Renal cortex interstitium (tissue), 11 donors: ENCODE measurements at regions not wholly inside any gene's neighbourhood (a gene's known extent, or its start where the extent isn't known, plus 50 kb on each side); places are given as distances from the start of the nearest gene placed in this dataset.
"Not testable (repeated sequence)": the region's sequence is repeated elsewhere in the genome, so short reads cannot be mapped to it uniquely, and the experiment has no call there.

Experiments used
- DNase-seq, 11 donors: peaks; one replicate each; pipeline ENCODE4 v3.0.0-alpha.2; 2013; ENCODE audit warnings: low read depth in 9 of 11, low spot score in 4 of 11; ENCODE audit errors: extremely low read depth in 1 of 11

DNA sequence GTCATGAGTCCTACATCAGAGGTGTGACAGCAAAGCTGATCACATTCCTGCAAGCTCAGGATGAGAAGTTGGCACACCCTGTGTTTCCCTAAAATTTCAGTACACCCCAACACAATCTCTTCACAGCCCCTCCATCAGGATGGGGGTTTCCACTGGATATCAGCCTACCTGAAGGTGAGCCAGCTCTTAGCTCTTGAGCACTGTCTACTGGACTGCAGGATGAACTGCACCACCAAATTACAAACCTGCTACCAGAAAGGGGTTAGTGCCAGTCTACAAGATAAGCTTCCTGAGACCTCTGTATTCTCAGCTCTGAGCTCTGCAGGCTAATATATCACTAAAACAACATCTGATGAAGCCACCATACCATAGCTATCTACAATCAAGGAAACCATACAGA lies 1616.2 kb upstream of the SPRY2 start:
- no peak for DNase-seq

DNA sequence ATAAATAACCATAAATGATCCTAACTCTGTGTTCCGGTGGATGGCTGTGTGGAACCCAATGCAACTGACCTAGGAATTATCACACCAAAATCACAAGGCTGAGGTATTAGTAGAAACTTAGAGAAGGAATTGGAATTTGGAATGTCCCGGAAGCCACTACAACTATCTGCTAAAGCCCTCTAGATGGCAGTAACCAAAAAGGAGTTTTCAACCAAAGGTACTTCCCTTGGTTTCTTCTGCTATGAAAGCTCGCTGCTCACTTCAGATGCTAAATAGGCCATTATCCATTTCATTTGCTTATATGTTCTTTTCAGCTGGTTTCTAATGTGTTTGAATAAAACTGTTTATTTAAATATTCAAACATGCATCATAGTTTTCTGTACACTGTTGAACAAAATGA lies 1589.1 kb upstream of the SPRY2 start:
- DNase-seq: peak in 8 of 11 donors; percentile 3 to 28 (median 19)

DNA sequence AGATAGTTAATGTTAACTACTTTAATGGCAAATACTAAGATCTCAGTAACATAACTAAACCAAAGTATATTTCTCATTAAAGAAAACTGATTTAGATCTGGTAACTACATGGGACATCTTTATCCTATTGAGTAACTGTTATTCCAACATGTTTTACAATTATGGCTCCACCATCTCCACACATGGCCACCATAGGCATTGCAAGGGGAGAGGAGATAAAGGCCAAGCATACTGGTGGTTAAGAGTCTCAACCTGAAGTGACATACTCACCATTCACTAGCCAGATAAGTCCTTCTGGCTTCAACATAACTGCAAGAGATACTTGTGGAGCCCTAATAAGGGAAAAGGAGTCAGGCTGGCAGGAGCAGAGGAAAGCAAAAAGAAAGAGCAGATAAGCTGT lies 1586.4 kb upstream of the SPRY2 start:
- no peak for DNase-seq

DNA sequence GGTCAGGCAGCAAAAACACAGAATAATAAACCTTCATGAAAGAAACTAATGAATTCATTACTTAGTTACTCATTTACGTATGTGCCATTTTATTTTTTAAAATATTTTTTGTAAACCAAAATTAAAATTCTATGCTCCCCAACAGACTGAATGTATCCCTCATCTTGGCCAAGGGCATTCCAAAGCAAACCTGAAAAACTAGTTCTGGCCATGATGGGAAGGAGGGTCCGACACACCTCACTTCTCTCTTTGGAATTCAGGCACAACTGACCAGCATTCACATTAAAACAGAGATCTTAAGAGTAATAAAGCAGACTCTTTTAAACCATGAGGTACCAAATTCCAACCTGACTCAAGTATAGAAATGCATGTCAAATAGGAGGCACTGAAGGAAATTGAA lies 1576.9 kb upstream of the SPRY2 start:
- peak in 9 of 11 donors; percentile 13 to 70 (median 34) for DNase-seq

DNA sequence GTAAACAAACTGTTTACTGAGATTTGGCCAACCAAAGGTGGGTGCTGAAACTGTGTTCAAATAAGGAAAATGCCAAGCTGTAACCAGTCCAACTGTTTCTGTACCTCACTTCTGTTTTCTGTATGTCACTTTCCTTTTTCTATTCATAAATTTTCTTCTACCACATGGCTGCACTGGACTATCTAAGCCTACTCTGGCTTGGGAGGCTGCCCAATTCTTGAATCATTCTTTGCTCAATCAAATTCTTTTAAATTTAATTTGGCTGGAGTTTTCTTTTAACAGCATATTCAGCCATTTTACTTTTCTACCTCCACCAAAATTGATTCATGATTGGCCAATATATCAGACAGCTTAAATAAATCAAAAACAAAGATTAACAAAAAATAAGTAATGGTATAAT lies 1575.5 kb upstream of the SPRY2 start:
- no peak for DNase-seq

DNA sequence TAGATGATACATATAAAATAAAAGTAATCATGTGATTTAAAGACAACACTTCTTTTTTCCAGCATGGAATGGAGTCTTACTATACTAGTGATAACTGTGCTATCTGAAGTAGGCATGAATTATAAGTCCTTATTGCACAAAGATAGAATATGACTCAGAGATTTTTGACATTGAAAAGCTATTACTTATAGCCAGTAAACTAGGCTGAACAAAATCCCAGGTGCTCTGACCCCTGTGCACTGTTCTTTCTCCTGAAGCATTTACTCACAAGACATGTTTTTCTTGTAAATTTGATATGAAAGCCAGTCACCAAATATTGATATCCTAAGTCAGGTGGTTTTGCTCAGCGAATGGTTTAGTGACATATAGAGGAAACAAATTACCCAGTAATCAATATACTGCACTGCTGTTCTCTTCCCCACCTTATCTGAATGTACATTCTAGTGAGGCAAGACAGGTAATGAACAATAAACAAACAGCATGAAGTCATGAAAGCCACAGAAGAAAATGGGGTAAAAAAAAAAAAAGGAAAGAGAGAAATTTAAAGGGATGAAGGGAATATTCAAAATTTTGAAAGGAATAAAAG lies 1567.0 kb upstream of the SPRY2 start:
- no peak for DNase-seq

DNA sequence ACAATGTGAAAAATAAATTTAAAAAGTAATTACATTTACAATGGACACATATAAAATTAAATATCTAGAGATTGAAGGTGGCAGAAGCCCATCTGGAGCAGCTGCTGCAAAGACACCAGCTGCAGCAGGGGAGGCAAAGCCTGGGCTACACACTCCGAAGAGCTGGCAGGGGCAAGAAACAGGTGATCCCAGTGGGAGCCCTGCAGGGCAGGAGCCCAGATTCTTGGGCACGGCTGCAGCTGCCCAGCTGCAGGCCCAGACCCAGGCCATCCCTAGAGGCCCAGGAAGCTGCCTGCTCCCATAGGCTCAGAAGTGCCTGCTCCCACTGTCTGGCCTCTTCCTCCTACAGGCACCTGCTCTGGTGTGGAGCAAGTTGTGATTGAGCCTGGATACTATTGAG lies 1547.9 kb upstream of the SPRY2 start:
- no peak for DNase-seq

DNA sequence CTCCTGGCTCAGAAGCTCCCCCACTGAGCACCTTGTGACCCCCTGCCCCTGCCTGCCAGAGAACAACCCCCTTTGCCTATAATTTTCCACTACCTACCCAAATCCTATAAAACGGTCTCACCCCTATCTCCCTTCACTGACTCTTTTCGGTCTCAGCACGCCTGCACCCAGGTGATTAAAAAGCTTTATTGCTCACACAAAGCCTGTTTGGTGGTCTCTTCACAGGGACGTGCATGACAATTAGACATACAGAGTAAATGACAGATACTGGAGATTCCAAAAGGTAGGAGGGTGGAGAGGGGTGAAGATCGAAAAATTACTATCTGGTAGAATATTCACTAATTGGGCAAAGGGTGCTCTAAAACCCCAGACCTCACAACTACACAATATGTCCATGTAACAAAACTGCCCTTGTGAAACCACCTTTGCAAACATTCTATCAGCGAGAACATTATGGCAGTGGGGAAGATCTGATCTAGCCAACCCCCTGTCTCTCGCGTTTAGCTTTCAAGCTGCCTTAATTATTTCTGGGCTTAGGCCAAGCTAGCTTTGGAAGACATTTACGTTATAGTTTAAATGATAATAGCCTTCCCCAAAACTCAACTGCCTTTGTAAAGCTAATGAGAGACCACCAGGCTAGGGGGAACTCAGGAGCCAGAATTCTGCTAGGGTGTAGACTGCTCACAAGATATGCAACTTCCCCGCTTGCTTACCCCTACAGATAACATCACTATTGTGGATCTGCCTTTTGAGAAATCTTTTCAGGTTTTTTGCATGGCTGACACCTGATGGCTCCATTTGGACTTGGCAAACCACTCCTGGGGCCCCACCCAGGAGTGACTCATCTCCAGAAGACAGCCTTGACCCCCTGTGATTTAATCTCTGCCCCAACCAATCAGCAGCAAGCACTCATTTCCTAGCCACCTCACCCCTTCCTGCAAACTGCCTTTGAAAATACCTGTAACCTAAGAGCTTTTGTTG lies 1534.0 kb upstream of the SPRY2 start:
- no peak for DNase-seq

DNA sequence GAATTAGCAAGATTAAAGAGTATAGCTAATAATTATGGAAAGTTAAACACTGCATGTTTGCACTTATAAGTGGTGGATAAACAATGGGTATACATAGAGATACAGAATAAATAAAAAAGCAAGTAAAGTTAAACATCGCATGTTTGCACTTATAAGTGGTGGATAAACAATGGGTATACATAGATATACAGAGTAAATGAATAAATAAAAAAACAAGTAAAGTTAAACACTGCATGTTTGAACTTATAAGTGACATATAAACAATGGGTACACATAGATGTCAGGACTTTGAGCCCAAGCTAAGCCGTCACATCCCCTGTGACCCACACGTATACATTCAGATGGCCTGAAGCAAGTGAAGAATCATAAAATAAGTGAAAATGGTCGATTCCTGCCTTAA lies 1533.3 kb upstream of the SPRY2 start:
- DNase-seq: no peak

DNA sequence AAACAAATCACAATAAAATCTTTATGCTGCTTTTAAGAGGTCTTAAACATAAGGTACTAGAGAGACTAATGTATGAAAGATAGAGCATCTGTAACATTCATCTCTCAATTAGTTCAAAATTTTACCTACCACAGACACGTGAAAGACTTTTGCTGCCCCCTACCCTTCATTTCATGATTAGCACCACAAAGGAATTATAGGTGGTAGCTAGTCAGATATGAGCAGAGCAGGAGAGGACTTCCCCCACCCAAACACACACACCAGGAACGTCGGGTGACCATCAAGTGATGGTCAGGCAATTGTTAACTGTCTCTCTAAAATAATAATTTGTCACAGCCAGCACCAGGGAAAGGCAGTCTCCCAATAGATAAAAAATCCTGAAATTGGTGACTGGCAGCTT lies 1531.7 kb upstream of the SPRY2 start:
- DNase-seq: peak; percentile 1 to 24 (median 7)

DNA sequence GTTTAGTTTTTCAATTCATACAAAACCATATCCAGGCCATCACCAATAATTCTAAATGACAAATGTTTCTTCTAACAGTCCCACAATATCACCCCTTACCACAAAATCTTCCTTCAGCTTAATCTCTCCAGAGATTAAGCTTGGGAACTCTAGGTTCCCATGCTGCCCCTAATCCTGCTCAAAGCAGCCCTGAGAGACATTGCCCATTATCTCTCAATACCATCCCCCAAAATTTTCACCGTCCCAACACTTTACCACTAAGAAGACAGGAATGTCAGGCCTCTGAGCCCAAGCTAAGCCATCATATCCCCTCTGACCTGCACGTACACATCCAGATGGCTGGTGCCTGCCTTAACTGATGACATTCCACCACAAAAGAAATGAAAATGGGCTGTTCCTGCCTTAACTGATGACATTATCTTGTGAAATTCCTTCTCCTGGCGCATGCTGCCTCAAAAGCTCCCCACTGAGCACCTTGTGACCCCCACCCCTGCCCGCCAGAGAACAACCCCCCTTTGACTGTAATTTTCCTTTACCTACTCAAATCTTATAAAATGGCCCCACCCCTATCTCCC lies 1530.9 kb upstream of the SPRY2 start:
- DNase-seq: not testable (repeated sequence)

DNA sequence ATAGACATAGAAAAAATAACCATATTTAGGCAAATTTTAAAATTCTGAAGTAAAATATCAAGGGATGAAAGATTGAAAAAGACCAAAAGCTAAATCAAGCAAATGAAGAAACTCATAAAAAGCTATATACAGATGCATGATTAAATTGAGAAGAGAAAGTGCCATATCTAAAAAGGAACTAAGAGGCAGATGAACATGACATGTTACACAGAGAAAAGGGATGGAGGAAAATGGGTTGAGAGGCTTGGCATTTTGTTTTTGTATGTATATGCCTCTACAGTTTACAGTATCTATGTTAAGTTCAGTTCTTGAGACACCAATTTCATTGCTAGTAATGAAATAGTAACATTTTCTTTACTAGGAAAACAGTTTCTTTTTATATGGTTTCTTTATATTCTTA lies 1507.4 kb upstream of the SPRY2 start:
- DNase-seq: no peak

DNA sequence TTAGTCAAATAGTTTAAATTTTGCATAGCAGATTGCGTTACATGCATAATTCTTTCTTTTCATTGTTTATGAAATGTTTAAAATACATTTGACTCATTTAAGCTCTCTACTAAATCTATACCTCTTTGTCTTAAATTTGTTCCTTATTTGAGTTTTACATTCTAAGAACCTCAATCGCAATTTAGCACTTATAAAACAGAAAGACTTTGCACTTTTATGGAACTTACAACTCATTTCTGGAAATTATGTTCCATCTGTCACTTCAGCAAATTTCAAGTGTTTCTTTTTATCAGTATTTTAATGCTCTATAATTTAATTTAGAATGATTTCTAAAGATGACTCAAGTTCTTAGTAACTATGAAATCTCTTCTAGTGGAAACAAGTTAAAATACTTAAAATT lies 1505.8 kb upstream of the SPRY2 start:
- DNase-seq: no peak

DNA sequence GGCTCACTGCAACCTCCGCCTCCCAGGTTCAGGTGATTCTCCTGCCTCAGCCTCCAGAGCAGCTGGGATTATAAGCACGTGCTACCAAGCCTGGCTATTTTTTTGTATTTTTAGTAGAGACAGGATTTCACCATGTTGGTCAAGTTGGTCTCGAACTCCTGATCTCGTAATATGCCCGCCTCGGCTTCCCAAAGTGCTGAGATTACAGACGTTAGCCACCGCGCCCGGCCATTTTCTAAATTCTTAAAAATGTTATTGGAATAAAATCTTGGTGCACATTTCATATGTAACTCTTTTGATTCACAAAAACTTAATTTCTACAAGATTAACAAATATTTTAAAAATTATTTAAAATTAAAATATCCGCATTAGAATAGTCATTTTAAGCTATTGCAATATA lies 1480.3 kb upstream of the SPRY2 start:
- DNase-seq: no peak

DNA sequence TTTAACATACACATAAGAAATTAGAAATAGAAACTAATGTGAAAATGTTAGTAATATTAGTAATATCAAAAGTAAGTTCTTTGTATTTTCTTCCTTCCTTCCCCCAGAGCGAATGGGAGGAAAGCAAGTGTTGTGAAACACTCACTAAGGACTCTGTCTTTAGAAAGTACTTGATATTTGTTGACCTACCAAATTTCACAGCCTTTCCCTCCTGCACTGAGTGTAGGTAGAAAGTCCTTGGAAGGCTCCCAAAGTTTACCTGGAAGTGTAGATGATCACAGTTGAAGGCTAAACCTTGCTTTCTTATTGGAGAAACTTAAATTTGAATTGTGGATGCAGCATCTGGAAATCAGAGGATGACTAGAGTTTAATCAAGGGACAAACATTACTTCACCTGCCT lies 1459.5 kb upstream of the SPRY2 start:
- no peak for DNase-seq

DNA sequence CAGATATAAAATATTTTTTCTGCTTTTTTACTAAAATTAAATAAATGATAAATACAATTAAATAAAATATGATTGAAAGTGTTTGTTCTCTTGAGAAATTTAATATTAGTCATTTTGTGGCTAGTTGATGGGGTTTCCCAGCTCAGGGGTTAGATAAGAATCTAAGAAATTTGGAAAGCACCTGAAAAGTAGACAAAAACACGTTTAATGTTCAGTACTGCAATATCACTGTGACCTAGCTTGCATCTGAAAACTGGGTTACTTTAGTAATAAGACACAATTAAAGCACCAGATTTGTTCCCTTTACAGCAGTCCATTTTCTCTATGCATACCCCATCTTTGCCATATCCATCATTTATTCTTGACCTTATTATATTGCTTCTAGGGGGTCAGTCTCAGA lies 1454.8 kb upstream of the SPRY2 start:
- no peak for DNase-seq

DNA sequence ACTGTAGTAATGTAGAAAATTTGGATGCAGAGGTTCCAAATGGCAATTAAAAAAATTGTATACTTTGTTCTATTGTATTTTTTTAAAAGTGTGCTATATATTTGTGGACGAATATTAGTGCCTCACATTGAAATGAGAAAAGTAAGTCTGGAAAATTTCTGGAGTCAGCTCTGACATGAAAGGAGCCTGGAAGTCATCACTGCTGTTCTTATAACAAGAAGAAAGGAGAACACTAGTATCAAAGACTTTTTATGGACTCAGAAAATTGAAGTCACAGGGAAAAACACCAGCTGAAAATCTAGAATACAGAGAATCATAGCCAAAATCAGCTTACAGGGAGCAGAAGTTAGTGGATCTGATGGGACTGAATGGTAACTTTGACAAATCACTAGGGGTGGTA lies 1450.7 kb upstream of the SPRY2 start:
- no peak for DNase-seq

DNA sequence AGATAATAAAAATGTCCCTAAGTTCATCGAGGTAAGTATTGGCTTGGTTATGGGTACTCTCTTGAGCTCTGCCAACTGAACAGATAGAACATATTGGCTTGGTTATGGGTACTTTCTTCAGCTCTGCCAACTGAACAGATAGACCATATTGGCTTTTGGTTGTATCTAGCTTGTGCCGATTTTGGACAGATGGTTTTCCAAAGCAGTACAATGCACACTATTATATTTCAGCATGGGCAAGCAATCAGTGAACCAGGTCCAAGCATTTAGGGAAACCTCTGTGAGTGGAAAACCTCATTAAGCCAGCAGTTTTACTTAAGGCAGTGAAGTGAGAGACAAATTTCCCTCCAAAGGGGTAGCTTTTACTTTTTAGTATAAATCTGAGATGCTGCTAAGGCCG lies 1440.5 kb upstream of the SPRY2 start:
- DNase-seq: no peak

DNA sequence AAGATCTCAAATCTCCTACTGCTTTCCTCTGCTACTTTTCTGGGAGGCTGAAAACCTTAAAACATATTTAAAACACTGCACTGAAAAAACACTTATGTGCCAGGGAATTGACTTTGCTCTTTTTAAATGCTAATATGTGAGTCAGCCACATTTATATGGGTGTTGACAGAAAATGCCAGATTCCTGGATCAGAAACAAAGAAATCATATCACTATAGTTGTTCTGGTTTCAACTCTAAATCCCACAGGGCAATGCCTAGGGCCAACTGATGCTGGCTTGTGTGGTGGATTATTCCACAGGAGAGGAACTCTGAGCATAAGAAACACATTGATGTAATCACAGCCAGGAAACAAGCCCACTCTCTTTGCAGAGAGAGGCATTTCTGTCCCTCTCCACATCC lies 1439.0 kb upstream of the SPRY2 start:
- no peak for DNase-seq

DNA sequence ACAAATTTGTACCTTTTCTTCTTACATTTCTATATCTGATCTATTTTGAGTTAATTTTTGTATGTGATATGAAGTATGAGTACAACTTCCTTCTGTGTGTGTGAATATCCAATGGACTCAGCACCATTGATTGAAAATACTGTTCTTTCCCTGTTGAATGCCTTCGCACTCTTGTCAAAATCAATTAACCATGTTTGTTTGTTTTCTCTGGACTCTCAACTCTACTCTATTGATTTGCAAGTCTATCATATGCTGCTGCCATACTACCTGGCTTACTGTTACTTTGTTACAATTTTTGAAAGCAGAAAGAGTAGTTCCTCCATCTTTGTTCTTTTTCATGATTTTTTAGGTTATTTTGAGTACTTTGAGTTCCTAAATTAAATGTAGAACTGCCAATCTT lies 1437.4 kb upstream of the SPRY2 start:
- no peak for DNase-seq
